ENCODE measurements at regions not wholly inside any gene's neighbourhood (a gene's known extent, or its start where the extent isn't known, plus 50 kb on each side); places are given as distances from the start of the nearest gene placed in this dataset.

DNA sequence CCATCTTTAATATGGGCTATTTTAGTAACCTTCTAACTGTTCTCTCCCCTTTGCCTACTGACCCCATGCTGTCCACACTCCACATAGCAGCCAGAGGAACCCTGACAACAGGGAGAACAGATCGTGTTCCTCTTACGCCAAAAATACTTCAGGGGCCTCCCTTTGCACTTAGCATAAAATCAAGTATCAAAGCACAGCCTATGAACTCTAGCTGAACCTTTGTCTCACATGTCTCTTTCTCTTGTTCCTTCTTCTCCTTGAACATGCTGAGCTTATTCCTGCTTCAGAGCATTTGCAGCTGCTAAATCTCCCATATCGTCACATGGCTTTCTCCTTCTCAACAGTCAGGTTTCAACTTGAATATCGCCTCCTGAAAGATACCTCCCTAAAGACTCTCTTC is 698.8 kb upstream of the C9orf72 start:
- TF ChIP-seq, protein P1, sequence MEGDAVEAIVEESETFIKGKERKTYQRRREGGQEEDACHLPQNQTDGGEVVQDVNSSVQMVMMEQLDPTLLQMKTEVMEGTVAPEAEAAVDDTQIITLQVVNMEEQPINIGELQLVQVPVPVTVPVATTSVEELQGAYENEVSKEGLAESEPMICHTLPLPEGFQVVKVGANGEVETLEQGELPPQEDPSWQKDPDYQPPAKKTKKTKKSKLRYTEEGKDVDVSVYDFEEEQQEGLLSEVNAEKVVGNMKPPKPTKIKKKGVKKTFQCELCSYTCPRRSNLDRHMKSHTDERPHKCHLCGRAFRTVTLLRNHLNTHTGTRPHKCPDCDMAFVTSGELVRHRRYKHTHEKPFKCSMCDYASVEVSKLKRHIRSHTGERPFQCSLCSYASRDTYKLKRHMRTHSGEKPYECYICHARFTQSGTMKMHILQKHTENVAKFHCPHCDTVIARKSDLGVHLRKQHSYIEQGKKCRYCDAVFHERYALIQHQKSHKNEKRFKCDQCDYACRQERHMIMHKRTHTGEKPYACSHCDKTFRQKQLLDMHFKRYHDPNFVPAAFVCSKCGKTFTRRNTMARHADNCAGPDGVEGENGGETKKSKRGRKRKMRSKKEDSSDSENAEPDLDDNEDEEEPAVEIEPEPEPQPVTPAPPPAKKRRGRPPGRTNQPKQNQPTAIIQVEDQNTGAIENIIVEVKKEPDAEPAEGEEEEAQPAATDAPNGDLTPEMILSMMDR (IDR thresholded peaks at IDR 0.05), result no peak
- TF ChIP-seq POLR2AphosphoS5 (IDR thresholded peaks at IDR 0.05; ENCODE audit: low read depth, low read length), result no peak
